GM12891 (cell line): ENCODE measurements at regions not wholly inside any gene's neighbourhood (a gene's known extent, or its start where the extent isn't known, plus 50 kb on each side); places are given as distances from the start of the nearest gene placed in this dataset.

Source experiments
- PAX5 ChIP-seq: IDR thresholded peaks from 2 replicates; pipeline ENCODE4 v1.6.1; 2011; ENCODE audit warnings: low read length, moderate library complexity, mild to moderate bottlenecking; ENCODE audit not compliant: insufficient read depth, severe bottlenecking
- POLR2AphosphoS5 ChIP-seq: IDR thresholded peaks from 2 replicates; pipeline ENCODE4 v1.6.1; 2011; ENCODE audit warnings: low read depth, low read length, control low read depth

GRCh38 chr2:204360218-204361007 is 184.9 kb upstream of the PARD3B start:
- TF ChIP-seq POLR2AphosphoS5: no peak
- TF ChIP-seq PAX5: no peak
